ENCODE measurements at regions not wholly inside any gene's neighbourhood (a gene's known extent, or its start where the extent isn't known, plus 50 kb on each side); places are given as distances from the start of the nearest gene placed in this dataset.
A peak's percentile ranks its signal among the peaks of the same experiment; 100 is the strongest.

- no peak for DNase-seq
Measured at GRCh38 chr20:7087803-7088202, 320.3 kb downstream of the BMP2 start.

GRCh38 chr20:7090001-7090400 lies 322.5 kb downstream of the BMP2 start:
- no peak for DNase-seq

- no peak for DNase-seq
Measured at GRCh38 chr20:7090811-7091210, 323.3 kb downstream of the BMP2 start.

DNA sequence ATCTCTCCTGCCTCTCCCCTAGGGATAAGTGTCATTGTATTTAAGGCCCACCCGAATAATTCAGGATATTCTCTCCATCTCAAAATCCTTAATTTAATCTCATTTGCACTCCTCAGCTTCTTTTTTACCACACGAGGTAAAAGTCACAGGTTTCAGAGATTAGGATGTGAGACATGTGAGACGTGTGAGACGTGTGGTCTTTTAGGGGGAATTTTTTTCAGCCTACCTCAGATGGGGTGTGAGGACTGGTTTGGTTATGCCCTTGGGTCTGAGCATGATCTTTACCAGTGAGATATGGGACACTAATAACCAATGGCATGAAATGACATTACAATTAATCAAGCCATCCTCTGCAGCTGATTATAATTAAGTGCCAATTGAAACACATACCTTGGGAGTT lies 324.2 kb downstream of the BMP2 start:
- no peak for DNase-seq

- peak in 1 of 5 experiments; percentile 4 for DNase-seq
Measured at GRCh38 chr20:7094438-7094997, 327.0 kb downstream of the BMP2 start.

DNA sequence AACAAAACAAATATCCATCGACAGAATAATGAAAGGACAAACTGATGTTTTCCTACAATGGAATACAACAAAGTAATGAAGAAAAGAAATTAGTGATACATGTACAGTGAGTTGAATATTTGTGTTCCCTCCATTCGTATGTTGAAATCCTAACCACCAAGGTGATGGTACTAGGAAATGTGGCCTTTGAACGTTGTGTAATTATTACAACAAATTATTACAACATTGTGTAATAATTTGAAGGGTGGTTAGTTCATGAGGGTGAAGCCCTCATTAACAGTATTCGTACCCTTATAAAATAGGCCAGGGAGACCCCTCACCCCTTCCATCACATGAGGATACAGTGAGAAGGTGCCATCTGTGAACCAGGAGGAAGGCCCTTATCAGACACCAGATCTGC lies 339.4 kb downstream of the BMP2 start:
- DNase-seq = no peak

DNA sequence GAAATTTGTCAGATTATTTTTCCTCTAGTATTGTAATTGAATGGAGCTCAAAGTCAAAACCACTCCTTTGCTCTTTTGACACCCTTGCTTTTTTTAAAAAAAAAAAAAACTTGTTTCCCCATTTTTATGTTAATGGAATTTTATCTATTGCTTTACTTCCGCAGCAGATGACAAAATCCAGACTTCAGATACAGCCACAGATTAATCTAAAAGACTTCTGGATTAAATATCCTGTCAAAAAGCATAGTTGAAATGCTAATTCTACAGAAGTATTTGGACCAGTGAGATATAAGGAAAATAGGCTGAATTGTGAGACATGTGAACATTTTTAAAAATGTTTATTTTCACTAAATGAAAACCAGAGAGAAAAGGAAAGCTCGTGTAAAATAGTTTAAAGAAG lies 341.4 kb downstream of the BMP2 start:
- DNase-seq = no peak

DNA sequence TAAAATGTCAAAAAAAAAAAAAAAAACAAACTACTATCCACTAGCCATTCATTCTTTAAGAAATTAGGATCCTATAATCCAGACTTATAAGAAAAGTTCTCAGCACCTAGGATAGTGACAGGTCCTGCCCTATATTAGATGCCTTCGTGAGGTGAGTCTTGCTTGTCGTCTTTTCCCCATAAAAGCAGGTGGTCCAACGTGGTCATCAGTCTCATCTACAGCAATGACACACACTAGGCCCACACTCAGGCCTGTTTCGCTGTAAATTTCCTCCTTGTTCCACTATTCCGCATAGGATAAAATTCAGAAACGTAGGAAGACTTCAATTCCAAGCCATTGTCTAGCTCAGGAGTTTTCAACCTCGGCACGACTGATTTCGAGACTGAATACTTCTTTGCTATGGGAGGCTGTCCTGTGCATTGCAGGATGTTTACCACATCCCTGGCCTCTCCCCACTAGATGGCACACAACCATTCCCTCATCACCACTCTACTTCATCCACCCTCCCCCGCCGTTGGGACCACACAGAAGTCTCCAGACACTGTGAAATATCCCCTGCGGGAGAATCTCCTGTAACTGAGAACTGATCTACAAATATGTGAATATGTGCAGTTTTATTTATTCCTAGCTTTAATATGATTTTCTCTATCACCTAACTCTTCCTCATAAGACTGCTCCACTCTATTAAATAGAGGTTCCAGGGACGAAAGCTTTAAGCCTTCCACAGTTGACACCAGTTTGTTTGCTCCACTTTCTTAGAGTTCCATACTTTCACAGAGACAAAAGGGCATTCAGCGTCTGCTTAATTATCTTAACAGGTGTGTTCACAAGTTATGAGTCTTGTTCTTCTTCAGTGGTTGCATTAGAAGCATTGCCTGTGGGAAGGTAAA lies 346.3 kb downstream of the BMP2 start:
- DNase-seq = no peak

- DNase-seq = no peak
Measured at GRCh38 chr20:7123457-7123856, 356.0 kb downstream of the BMP2 start.

GRCh38 chr20:7124120-7124519 lies 356.6 kb downstream of the BMP2 start:
- no peak for DNase-seq

DNA sequence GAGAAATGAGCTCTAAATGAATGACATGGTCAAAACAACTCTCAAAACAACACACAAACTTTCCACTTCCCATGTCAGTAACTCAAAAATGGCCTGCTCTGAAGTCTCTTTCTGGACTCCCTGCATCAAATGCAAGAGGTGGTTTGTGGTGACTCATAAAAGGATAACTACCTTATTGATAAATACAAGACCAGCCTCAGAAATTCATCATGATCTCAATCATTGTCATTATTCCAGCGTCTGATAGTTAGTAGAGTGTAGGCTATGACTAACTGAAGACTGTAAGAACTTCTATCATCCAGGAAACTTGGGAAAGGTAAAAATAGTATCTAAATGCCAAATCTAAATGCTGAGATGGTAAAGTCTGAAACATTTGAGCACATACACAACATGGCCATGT lies 369.4 kb downstream of the BMP2 start:
- DNase-seq = no peak

- DNase-seq = no peak
Measured at GRCh38 chr20:7137395-7138151, 370.1 kb downstream of the BMP2 start.

- DNase-seq = no peak
Measured at GRCh38 chr20:7144464-7144863, 377.0 kb downstream of the BMP2 start.

GRCh38 chr20:7146552-7147219 lies 379.2 kb downstream of the BMP2 start:
- DNase-seq = no peak

DNA sequence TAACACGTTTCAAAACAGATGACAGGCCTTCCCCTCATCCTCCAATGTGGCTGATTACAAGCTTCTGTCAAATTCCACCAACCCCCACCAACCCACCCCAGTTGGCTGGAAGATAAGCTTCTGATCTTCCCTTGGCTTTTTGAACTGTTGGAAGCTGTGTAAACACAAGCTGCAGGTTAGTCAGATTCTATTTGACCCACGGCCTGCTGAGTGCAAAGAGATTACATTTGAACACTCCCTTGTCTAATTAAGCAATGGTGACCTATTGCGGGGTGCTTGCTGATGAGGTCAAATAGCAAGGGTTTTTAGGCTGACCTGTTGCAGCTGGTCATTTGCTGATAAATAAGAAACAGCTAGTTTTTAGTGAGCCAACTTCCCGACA lies 379.7 kb downstream of the BMP2 start:
- DNase-seq = no peak

- DNase-seq = no peak
Measured at GRCh38 chr20:7151676-7152470, 384.4 kb downstream of the BMP2 start.

GRCh38 chr20:7155282-7155681 lies 387.8 kb downstream of the BMP2 start:
- DNase-seq = no peak

DNA sequence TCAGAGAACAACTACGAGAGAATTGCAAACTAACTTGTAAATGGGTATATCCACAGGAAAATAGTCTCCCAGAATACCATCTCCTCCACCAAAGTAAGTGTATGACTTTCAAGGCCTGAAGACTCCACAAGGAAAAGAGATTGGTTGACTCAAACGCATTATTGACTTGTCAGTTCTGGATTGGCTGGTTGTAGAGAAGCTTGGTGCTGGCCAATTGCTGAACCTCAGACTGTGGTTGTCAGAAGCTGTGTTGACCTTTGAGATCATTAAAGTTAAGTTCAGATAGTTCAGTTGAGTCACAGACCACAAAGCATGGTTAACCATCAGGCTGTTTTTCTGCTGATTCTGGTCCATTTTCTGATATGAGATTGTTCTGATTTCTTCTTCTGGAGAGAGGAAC lies 388.3 kb downstream of the BMP2 start:
- no peak for DNase-seq

GRCh38 chr20:7159903-7160302 lies 392.4 kb downstream of the BMP2 start:
- no peak for DNase-seq

DNA sequence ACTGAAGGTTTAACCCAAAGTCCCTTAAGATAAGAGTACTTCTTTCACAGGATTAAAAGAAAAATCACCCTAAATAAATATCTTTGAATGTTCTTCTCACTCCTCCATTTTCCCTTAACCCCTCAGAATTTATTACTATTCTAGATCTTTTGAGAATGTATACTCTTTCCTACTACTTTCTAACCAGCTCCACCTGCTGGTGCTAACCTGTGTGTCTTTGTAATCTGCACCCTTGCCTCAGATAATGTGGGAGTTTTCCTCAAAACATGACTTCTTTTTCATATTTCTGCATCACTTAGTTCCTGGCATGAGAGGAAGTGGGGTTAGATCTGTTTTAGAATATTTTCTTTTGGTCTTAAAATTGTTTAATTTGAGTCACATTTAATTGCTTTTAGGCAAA lies 394.2 kb downstream of the BMP2 start:
- no peak for DNase-seq

DNA sequence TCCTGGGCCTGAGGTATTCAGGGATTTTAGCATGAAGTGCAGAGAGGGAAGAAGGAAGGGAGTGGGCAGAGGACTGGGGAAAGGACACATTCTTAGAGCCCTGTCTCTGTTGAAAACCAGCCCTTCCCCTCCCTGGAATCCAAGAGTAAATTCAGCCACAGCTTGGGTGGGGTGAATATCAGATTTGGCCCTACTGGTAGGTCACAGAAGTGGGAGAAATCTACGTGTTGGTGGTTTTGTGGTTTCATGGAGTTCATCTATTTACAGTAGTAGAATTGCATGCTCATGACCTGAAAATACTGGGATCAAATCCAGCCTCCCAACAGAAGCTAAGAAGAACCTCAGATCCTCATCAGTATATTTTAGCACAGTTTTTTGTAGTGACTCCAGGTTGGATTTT lies 404.4 kb downstream of the BMP2 start:
- no peak for DNase-seq

GRCh38 chr20:7174554-7174953 lies 407.1 kb downstream of the BMP2 start:
- DNase-seq = no peak
